NT2/D1 (cell line): ENCODE measurements at regions not wholly inside any gene's neighbourhood (a gene's known extent, or its start where the extent isn't known, plus 50 kb on each side); places are given as distances from the start of the nearest gene placed in this dataset.

ENCODE experiments used
- DNase-seq: peaks from one replicate; pipeline ENCODE4 v3.0.0-alpha.2; 2011; ENCODE audit warnings: low read depth, low spot score
- H3K27me3 ChIP-seq: 2 replicates; pipeline ENCODE4 v1.6.0; 2011; ENCODE audit warnings: mild to moderate bottlenecking; ENCODE audit not compliant: insufficient read length, insufficient read depth
- H3K36me3 ChIP-seq: 2 replicates; pipeline ENCODE4 v1.6.1; 2011; ENCODE audit warnings: mild to moderate bottlenecking, low read length, mixed read lengths; ENCODE audit not compliant: insufficient read depth, insufficient read length
- H3K4me1 ChIP-seq: 2 replicates; pipeline ENCODE4 v1.5.1; 2011; ENCODE audit not compliant: insufficient read depth, insufficient read length
- H3K4me3 ChIP-seq: 2 replicates; pipeline ENCODE4 v1.5.1; 2011; ENCODE audit warnings: low read depth; ENCODE audit not compliant: insufficient read length
- H3K9ac ChIP-seq: 2 replicates; pipeline ENCODE4 v1.6.0; 2011; ENCODE audit warnings: low read depth; ENCODE audit not compliant: insufficient read length
- H3K9me3 ChIP-seq: 2 replicates; pipeline ENCODE4 v1.5.1; 2011; ENCODE audit warnings: mild to moderate bottlenecking, low read length; ENCODE audit not compliant: insufficient read depth
- SUZ12 ChIP-seq: IDR thresholded peaks from 2 replicates; pipeline ENCODE4 v1.6.1; 2011; ENCODE audit not compliant: insufficient read length, insufficient read depth; ENCODE audit errors: extremely low read depth
- YY1 ChIP-seq: IDR thresholded peaks from 2 replicates; pipeline ENCODE4 v1.6.1; 2011; ENCODE audit not compliant: insufficient read length, insufficient read depth
- ZNF274 ChIP-seq: IDR thresholded peaks from 2 replicates; pipeline ENCODE4 v1.6.1; 2011; ENCODE audit warnings: mild to moderate bottlenecking, low read depth, low read length

DNA sequence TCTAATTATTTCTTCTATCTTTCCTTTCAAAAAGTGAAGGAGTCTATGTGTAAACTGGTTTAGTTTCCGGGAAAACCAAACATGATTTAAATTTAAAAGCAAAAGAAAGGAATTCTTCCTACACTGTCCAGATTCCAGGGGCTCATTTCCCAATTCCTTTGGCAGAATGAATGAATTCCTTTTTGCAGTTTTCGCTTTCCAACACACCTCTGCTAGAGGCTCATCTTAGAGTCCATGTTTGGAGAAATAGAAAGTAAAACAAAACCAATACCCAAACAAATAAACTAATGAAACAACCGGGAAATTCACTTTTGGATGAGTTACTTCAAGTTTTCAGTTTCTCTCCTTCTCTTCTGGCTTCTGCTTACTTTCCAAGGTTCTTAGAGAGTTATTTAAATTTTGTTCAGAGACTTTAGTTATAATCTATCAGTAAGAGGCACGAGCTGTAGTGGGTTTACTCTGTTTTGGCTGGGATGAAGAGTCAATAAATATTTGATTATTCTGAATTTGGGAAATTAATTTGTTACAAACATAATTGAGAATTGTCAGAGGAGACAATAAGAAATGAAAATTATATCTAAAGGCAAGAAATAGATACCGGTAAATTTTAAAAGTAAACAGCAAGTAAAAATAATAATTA is 365.0 kb upstream of the CDH9 start:
- Histone ChIP-seq H3K4me1 (no peaks in the 10 kb centered on the region), H3K27me3 (no peaks in the 10 kb centered on the region), H3K36me3 (no peaks in the 10 kb centered on the region), H3K9me3 (no peaks in the 10 kb centered on the region), H3K9ac (no peak overlapping the region), H3K4me3 (no peak overlapping the region)
- no peak for DNase-seq
- TF ChIP-seq YY1 (no peak), ZNF274 (no peak)

DNA sequence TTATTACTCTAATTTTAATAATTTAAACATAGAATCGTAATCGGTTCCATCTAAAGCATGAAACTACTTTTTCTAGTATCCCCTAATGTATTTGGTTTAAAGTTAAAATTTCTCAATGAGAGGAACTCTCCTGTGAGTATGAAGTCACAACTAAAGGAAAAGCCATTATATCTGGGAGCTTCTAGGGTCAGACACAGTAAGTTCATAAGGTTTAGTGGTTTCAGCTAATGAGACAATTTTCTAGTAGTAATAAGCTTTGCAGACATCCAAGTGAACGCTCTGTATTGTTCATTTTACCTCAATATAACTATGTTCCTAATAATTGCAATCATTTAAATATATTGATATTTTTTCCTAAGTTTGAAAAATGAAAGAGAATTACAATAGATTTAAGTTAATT is 364.4 kb upstream of the CDH9 start:
- H3K4me1 ChIP-seq = no peaks in the 10 kb centered on the region
- no peaks in the 10 kb centered on the region for H3K36me3 ChIP-seq
- H3K9ac ChIP-seq = no peak overlapping the region
- TF ChIP-seq ZNF274 (no peak), SUZ12 (no peak), YY1 (no peak)
- H3K4me3 ChIP-seq = no peak overlapping the region
- DNase-seq = no peak
- no peaks in the 10 kb centered on the region for H3K27me3 ChIP-seq
- no peaks in the 10 kb centered on the region for H3K9me3 ChIP-seq

GRCh38 chr5:27396998-27397397 is 358.6 kb upstream of the CDH9 start:
- Histone ChIP-seq H3K4me3 (no peak overlapping the region), H3K9me3 (no peaks in the 10 kb centered on the region), H3K4me1 (no peaks in the 10 kb centered on the region), H3K9ac (no peak overlapping the region), H3K36me3 (no peaks in the 10 kb centered on the region), H3K27me3 (no peaks in the 10 kb centered on the region)
- no peak for TF ChIP-seq SUZ12
- TF ChIP-seq ZNF274 = no peak
- no peak for DNase-seq

DNA sequence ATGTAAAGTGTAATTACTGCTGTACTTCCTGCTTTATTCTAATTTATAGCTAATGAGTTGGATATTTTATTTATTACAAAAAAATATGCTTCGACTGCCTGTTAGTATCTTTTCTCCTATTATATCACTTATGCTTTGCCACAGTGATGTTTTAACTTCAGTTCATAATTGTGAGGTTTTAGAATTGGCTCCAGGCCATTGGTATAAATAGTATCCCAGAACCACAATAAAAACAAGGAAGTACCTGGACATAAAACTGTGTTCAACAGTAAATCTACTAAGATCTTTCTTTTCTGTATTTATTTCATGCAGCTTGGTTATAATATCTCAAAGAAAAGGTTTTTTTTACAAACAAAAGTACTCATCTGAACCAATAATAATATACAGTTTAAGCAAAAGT is 354.3 kb upstream of the CDH9 start:
- no peaks in the 10 kb centered on the region for H3K36me3 ChIP-seq
- no peaks in the 10 kb centered on the region for H3K4me1 ChIP-seq
- H3K9ac ChIP-seq = no peak overlapping the region
- H3K27me3 ChIP-seq = no peaks in the 10 kb centered on the region
- no peaks in the 10 kb centered on the region for H3K9me3 ChIP-seq
- DNase-seq = no peak
- no peak overlapping the region for H3K4me3 ChIP-seq
- TF ChIP-seq ZNF274 = no peak

GRCh38 chr5:27389696-27390095 is 351.3 kb upstream of the CDH9 start:
- TF ChIP-seq YY1 (no peak), SUZ12 (no peak), ZNF274 (no peak)

GRCh38 chr5:27388755-27389154 is 350.4 kb upstream of the CDH9 start:
- no peaks in the 10 kb centered on the region for H3K36me3 ChIP-seq
- H3K9ac ChIP-seq = no peak overlapping the region
- H3K4me3 ChIP-seq = no peak overlapping the region
- TF ChIP-seq SUZ12 = no peak
- no peak for TF ChIP-seq ZNF274
- TF ChIP-seq YY1 = no peak
- no peaks in the 10 kb centered on the region for H3K4me1 ChIP-seq
- H3K9me3 ChIP-seq = peaks cover 4% of the 10 kb centered on the region; the same call in 1 of the 2 replicates
- H3K27me3 ChIP-seq = no peaks in the 10 kb centered on the region
- no peak for DNase-seq

More at GRCh38 chr5:27389696-27390095, 351.3 kb upstream of the CDH9 start:
- Histone ChIP-seq H3K4me3 (no peak overlapping the region), H3K9me3 (peaks cover 4% of the 10 kb centered on the region; the same call in 1 of the 2 replicates), H3K27me3 (no peaks in the 10 kb centered on the region), H3K9ac (no peak overlapping the region), H3K4me1 (no peaks in the 10 kb centered on the region), H3K36me3 (no peaks in the 10 kb centered on the region)
- DNase-seq = no peak

GRCh38 chr5:27387535-27388073 is 349.2 kb upstream of the CDH9 start:
- Histone ChIP-seq H3K9ac (no peak overlapping the region), H3K27me3 (no peaks in the 10 kb centered on the region), H3K9me3 (peaks cover 4% of the 10 kb centered on the region; the same call in 1 of the 2 replicates), H3K36me3 (no peaks in the 10 kb centered on the region), H3K4me1 (no peaks in the 10 kb centered on the region), H3K4me3 (no peak overlapping the region)
- DNase-seq = peak; percentile 8
- TF ChIP-seq YY1 (no peak), SUZ12 (no peak), ZNF274 (no peak)

GRCh38 chr5:27381686-27382085 is 343.3 kb upstream of the CDH9 start:
- Histone ChIP-seq H3K36me3 (no peaks in the 10 kb centered on the region), H3K4me3 (no peak overlapping the region), H3K9ac (no peak overlapping the region), H3K4me1 (no peaks in the 10 kb centered on the region), H3K27me3 (no peaks in the 10 kb centered on the region), H3K9me3 (peaks cover 4% of the 10 kb centered on the region; the same call in 1 of the 2 replicates)
- TF ChIP-seq ZNF274 (no peak), YY1 (no peak), SUZ12 (no peak)
- DNase-seq = no peak
